HepG2 (cell line): ENCODE measurements at regions not wholly inside any gene's neighbourhood (a gene's known extent, or its start where the extent isn't known, plus 50 kb on each side); places are given as distances from the start of the nearest gene placed in this dataset.
A peak's percentile ranks its signal among the peaks of the same experiment; 100 is the strongest.

Experiments
- AHR ChIP-seq: IDR thresholded peaks from 2 replicates; pipeline ENCODE4 v1.6.1; 2018; ENCODE audit warnings: missing genetic modification reagents, missing compliant biosample characterization
- BCL6 ChIP-seq: IDR thresholded peaks from 2 replicates; pipeline ENCODE4 v1.6.1; 2016; ENCODE audit warnings: missing genetic modification reagents, missing compliant biosample characterization
- CEBPG ChIP-seq: IDR thresholded peaks from 2 replicates; pipeline ENCODE4 v1.6.1; 2016
- FOXC1 ChIP-seq: sonication (generic); formaldehyde crosslinking; IDR thresholded peaks from 2 replicates; pipeline ENCODE4 v1.8.0; 2022; ENCODE audit warnings: mild to moderate bottlenecking, missing genetic modification reagents, borderline replicate concordance
- GABPB1 ChIP-seq: IDR thresholded peaks from 2 replicates; pipeline ENCODE4 v1.6.1; 2016; ENCODE audit warnings: mild to moderate bottlenecking, missing genetic modification reagents, moderate library complexity, missing compliant biosample characterization
- MED1 ChIP-seq: sonication (generic); formaldehyde crosslinking; IDR thresholded peaks from 2 replicates; pipeline ENCODE4 v1.4.0; 2020; ENCODE audit warnings: missing genetic modification reagents
- NR2F6 ChIP-seq, 2 experiments: IDR thresholded peaks; 2 replicates each; pipeline ENCODE4 v1.6.1; 2016; ENCODE audit warnings: antibody characterized with exemption in 1 of 2, mild to moderate bottlenecking in 1 of 2
- PATZ1 ChIP-seq: sonication (generic); formaldehyde crosslinking; IDR thresholded peaks from 2 replicates; pipeline ENCODE4 v1.4.0; 2020; ENCODE audit warnings: missing genetic modification reagents
- REL ChIP-seq: sonication (generic); formaldehyde crosslinking; conservative IDR thresholded peaks from 2 replicates; pipeline ENCODE4 v1.8.0; 2022; ENCODE audit warnings: mild to moderate bottlenecking, missing genetic modification reagents, moderate library complexity
- RFXANK ChIP-seq: IDR thresholded peaks from 2 replicates; pipeline ENCODE4 v1.6.1; 2016
- SIN3A ChIP-seq: IDR thresholded peaks from 2 replicates; pipeline ENCODE4 v1.6.1; 2011; ENCODE audit warnings: low read depth, mild to moderate bottlenecking, control low read depth, low read length, borderline replicate concordance
- SOX13 ChIP-seq, 3 experiments: fragments of 450-650 bp in 1 of 3; sonication (generic) in 1 of 3; formaldehyde crosslinking in 1 of 3; IDR thresholded peaks in 2 of 3; conservative IDR thresholded peaks in 1 of 3; 2 replicates each; pipeline versions ENCODE4 v1.5.0 to v1.6.1; 2016 to 2020; ENCODE audit warnings: antibody characterized with exemption in 1 of 3, mild to moderate bottlenecking in 1 of 3, missing compliant biosample characterization in 1 of 3, missing genetic modification reagents in 1 of 3, moderate library complexity in 1 of 3
- SOX6 ChIP-seq, 2 experiments: fragments of 450-650 bp in 1 of 2; sonication (generic) in 1 of 2; formaldehyde crosslinking in 1 of 2; IDR thresholded peaks; 2 replicates each; pipeline versions ENCODE4 v1.4.0 to v1.6.1; 2017 to 2020; ENCODE audit warnings: antibody characterized with exemption in 1 of 2, mild to moderate bottlenecking in 1 of 2, missing genetic modification reagents in 1 of 2
- ZBTB1 ChIP-seq: sonication (generic); formaldehyde crosslinking; IDR thresholded peaks from 2 replicates; pipeline ENCODE4 v1.4.0; 2020; ENCODE audit warnings: missing genetic modification reagents, borderline replicate concordance
- ZNF160 ChIP-seq: sonication (generic); formaldehyde crosslinking; IDR thresholded peaks from 2 replicates; pipeline ENCODE4 v1.8.0; 2022; ENCODE audit warnings: mild to moderate bottlenecking, inconsistent platforms, missing genetic modification reagents
- ZNF18 ChIP-seq: sonication (generic); formaldehyde crosslinking; IDR thresholded peaks from 2 replicates; pipeline ENCODE4 v1.8.0; 2022; ENCODE audit warnings: mild to moderate bottlenecking, missing genetic modification reagents; ENCODE audit not compliant: insufficient replicate concordance
- ZNF30 ChIP-seq: sonication (generic); formaldehyde crosslinking; IDR thresholded peaks from 2 replicates; pipeline ENCODE4 v1.5.0; 2020; ENCODE audit warnings: mild to moderate bottlenecking, missing genetic modification reagents
- ZNF446 ChIP-seq: sonication (generic); formaldehyde crosslinking; IDR thresholded peaks from 2 replicates; pipeline ENCODE4 v1.5.0; 2020; ENCODE audit warnings: mild to moderate bottlenecking, missing genetic modification reagents
- ZNF576 ChIP-seq: sonication (generic); formaldehyde crosslinking; IDR thresholded peaks from 2 replicates; pipeline ENCODE4 v1.4.0; 2020; ENCODE audit warnings: mild to moderate bottlenecking, missing genetic modification reagents
- ZNF660 ChIP-seq: sonication (generic); formaldehyde crosslinking; IDR thresholded peaks from 2 replicates; pipeline ENCODE4 v1.5.1; 2020; ENCODE audit warnings: mild to moderate bottlenecking, low read depth, missing genetic modification reagents, borderline replicate concordance
- ZNF788 ChIP-seq: sonication (generic); formaldehyde crosslinking; IDR thresholded peaks from 2 replicates; pipeline ENCODE4 v1.5.0; 2020; ENCODE audit warnings: mild to moderate bottlenecking, missing genetic modification reagents, borderline replicate concordance
- ZSCAN25 ChIP-seq: sonication (generic); formaldehyde crosslinking; IDR thresholded peaks from 2 replicates; pipeline ENCODE4 v1.8.0; 2022; ENCODE audit warnings: mild to moderate bottlenecking, missing genetic modification reagents

- no peak for TF ChIP-seq SIN3A
- no peak for TF ChIP-seq ZNF788 (CRISPR knock-in tag)
- TF ChIP-seq MED1 (CRISPR knock-in tag), result no peak
- TF ChIP-seq CEBPG, result no peak
- TF ChIP-seq ZNF576, result no peak
- no peak for TF ChIP-seq GABPB1
- no peak for TF ChIP-seq ZSCAN25
- TF ChIP-seq ZNF160, result no peak
- 0 out of 2 replicates have a peak, but pooled peaks have one; percentile 31 for TF ChIP-seq NR2F6 (IDR thresholded peaks at IDR 0.05)
- TF ChIP-seq NR2F6 (CRISPR knock-in tag; IDR thresholded peaks at IDR 0.05), result no peak
- TF ChIP-seq REL (CRISPR knock-in tag), result no peak
- TF ChIP-seq ZNF18 (CRISPR knock-in tag), result no peak
- TF ChIP-seq BCL6 (CRISPR knock-in tag), result peak; percentile 66; the same call in 1 of the 2 replicates
- no peak for TF ChIP-seq ZBTB1 (CRISPR knock-in tag)
- TF ChIP-seq ZNF30, result no peak
- TF ChIP-seq AHR, result no peak
- TF ChIP-seq ZNF660 (CRISPR knock-in tag), result no peak
- TF ChIP-seq FOXC1, result no peak
- TF ChIP-seq ZNF446, result no peak
- TF ChIP-seq SOX13 (IDR thresholded peaks at IDR 0.05), result no peak
- TF ChIP-seq SOX13 (CRISPR knock-in tag; conservative IDR thresholded peaks at IDR 0.05 in 1 of 2, IDR thresholded peaks at IDR 0.05 in 1 of 2), result peak in 1 of 2 experiments; percentile 50; a peak in 2 of 4 replicates
- no peak for TF ChIP-seq SOX6 (IDR thresholded peaks at IDR 0.05)
- TF ChIP-seq SOX6 (CRISPR knock-in tag; IDR thresholded peaks at IDR 0.05), result peak; percentile 59
- no peak for TF ChIP-seq PATZ1
- TF ChIP-seq RFXANK, result no peak
Observed at GRCh38 chr3:181086011-181086410, 96.5 kb upstream of the DNAJC19 start (continued).
